ENCODE measurements at regions not wholly inside any gene's neighbourhood (a gene's known extent, or its start where the extent isn't known, plus 50 kb on each side); places are given as distances from the start of the nearest gene placed in this dataset.

GRCh38 chr20:41877911-41878310 is 259.7 kb upstream of the CHD6 start:
- Histone ChIP-seq H3K27ac (no peak overlapping the region), H3K27me3 (ENCODE audit: low read depth) (peaks cover 7% of the 10 kb centered on the region), H3K9me3 (no peaks in the 10 kb centered on the region), H3K4me3 (no peak overlapping the region), H3K36me3 (no peaks in the 10 kb centered on the region), H3K4me1 (no peaks in the 10 kb centered on the region)
- ATAC-seq (no peak), DNase-seq (no peak)
- no peak for TF ChIP-seq CTCF (IDR thresholded peaks at IDR 0.05)
- intact Hi-C loops (cut with DNase I) = no loop called here

DNA sequence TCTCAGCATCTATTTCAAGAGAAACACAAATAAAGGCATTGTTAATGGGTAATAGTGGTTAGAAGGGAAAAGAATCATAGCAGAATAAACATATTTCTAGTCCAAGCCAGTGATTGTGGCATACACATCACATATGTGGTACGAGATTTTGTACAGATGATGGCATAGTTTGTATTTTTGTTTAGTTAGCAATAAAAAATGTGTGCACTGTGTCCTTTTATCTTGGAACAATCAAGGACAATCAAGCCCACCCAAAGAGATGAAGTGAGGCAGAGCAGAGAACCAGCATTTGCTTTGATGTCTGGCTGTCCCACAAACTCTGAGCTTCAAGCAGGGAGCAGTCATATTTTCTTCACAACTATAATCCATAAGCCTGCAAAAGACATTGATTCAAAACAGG is 256.5 kb upstream of the CHD6 start:
- DNase-seq = no peak
- no peak for TF ChIP-seq CTCF (IDR thresholded peaks at IDR 0.05)
- no peaks in the 10 kb centered on the region for H3K4me1 ChIP-seq
- no peaks in the 10 kb centered on the region for H3K36me3 ChIP-seq
- H3K4me3 ChIP-seq = no peak overlapping the region
- no peak for ATAC-seq
- H3K27ac ChIP-seq = no peak overlapping the region
- H3K9me3 ChIP-seq = no peaks in the 10 kb centered on the region
- intact Hi-C loops (cut with DNase I) = no loop called here
- peaks cover 7% of the 10 kb centered on the region for H3K27me3 ChIP-seq (ENCODE audit: low read depth)

GRCh38 chr20:41872930-41873329 is 254.8 kb upstream of the CHD6 start:
- ATAC-seq = no peak
- no peak for TF ChIP-seq CTCF (IDR thresholded peaks at IDR 0.05)
- intact Hi-C loops (cut with DNase I) = no loop called here

DNA sequence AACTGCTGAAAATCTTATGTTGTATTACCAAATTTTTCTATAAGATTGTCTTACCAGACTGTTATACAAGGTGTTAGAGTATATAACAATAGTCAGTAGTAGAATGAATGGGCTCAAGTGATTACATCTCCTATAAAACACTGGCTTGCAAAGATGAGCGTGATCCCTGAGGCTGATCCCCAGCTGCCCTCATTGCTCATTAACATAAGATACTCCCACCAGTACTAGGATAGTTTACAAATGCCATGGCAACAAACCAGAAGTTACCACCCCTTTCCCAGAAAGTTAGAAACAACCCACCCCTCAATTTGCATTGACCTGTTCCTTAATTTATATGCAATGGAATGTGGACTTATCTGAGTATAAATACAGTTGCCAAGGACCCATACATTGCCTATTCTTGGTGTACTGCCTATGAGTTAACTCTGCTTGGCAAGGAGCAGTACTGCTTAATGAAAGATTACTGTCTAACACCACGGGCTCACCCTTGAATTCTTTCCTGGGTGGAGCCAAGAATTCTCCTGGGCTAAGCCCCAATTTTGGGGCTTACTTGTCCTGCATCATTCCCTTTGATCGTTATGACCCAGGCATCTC is 252.8 kb upstream of the CHD6 start:
- Histone ChIP-seq H3K27ac (no peak overlapping the region), H3K4me3 (no peak overlapping the region), H3K9me3 (peaks cover 12% of the 10 kb centered on the region), H3K36me3 (no peaks in the 10 kb centered on the region), H3K27me3 (ENCODE audit: low read depth) (peaks cover 7% of the 10 kb centered on the region), H3K4me1 (no peaks in the 10 kb centered on the region)
- no peak for ATAC-seq
- TF ChIP-seq CTCF (IDR thresholded peaks at IDR 0.05) = no peak
- no peak for DNase-seq
- intact Hi-C loops (cut with DNase I) = no loop called here

More at GRCh38 chr20:41872930-41873329, 254.8 kb upstream of the CHD6 start:
- H3K4me3 ChIP-seq = no peak overlapping the region
- no peaks in the 10 kb centered on the region for H3K4me1 ChIP-seq
- H3K27ac ChIP-seq = no peak overlapping the region
- no peaks in the 10 kb centered on the region for H3K36me3 ChIP-seq
- no peak for DNase-seq
- peaks cover 7% of the 10 kb centered on the region for H3K27me3 ChIP-seq (ENCODE audit: low read depth)
- peaks cover 9% of the 10 kb centered on the region for H3K9me3 ChIP-seq

DNA sequence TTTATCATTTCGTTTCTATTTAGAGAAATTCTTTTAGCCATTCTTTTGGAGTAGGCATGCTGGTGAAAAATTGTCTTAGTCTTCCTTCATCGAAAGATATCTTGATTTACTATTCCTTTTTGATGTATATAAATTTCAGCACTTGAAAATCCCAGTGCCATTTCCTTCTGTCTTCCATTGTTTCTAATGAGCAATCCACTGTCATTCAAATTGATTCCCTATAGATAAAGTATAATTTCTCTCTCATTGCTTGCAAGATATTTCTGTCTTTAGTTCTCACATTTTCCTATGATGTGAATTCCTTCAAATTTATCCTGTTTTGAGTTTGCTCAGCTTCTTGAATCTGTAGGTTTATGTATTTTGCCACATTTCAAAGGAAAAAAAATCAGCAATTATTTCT is 251.1 kb upstream of the CHD6 start:
- Histone ChIP-seq H3K4me1 (no peaks in the 10 kb centered on the region), H3K27me3 (ENCODE audit: low read depth) (peaks cover 7% of the 10 kb centered on the region), H3K27ac (no peak overlapping the region), H3K9me3 (peaks cover 12% of the 10 kb centered on the region), H3K36me3 (no peaks in the 10 kb centered on the region), H3K4me3 (no peak overlapping the region)
- DNase-seq (no peak), ATAC-seq (no peak)
- intact Hi-C loops (cut with DNase I) = no loop called here
- TF ChIP-seq CTCF (IDR thresholded peaks at IDR 0.05) = no peak
